ENCODE measurements at regions not wholly inside any gene's neighbourhood (a gene's known extent, or its start where the extent isn't known, plus 50 kb on each side); places are given as distances from the start of the nearest gene placed in this dataset.
A peak's percentile ranks its signal among the peaks of the same experiment; 100 is the strongest.

GRCh38 chr4:23741681-23742191 lies 148.1 kb downstream of the PPARGC1A start:
- DNase-seq (no peak), ATAC-seq (no peak)
- intact Hi-C loops (cut with micrococcal nuclease) = no loop called here

GRCh38 chr4:23737571-23737970 lies 152.3 kb downstream of the PPARGC1A start:
- ATAC-seq = no peak

GRCh38 chr4:23736466-23736865 lies 153.4 kb downstream of the PPARGC1A start:
- intact Hi-C loops (cut with micrococcal nuclease) = no loop called here
- ATAC-seq = no peak
- no peak for DNase-seq

More at GRCh38 chr4:23737571-23737970, 152.3 kb downstream of the PPARGC1A start:
- intact Hi-C loops (cut with micrococcal nuclease) = no loop called here
- no peak for DNase-seq

- ATAC-seq (no peak), DNase-seq (no peak)
- intact Hi-C loops (cut with micrococcal nuclease) = no loop called here
These were observed 155.8 kb downstream of the PPARGC1A start for GRCh38 chr4:23734000-23734399.

- intact Hi-C loops (cut with micrococcal nuclease) = no loop called here
- DNase-seq (no peak), ATAC-seq (no peak)
These were observed 156.4 kb downstream of the PPARGC1A start for GRCh38 chr4:23733476-23733875.

GRCh38 chr4:23730998-23731397 lies 158.8 kb downstream of the PPARGC1A start:
- intact Hi-C loops (cut with micrococcal nuclease) = no loop called here
- DNase-seq (no peak), ATAC-seq (no peak)

- DNase-seq (no peak), ATAC-seq (no peak)
- intact Hi-C loops (cut with micrococcal nuclease) = no loop called here
These were observed 160.9 kb downstream of the PPARGC1A start for GRCh38 chr4:23728971-23729370.

GRCh38 chr4:23728393-23728792 lies 161.5 kb downstream of the PPARGC1A start:
- peak; percentile 14 for ATAC-seq
- DNase-seq = no peak
- intact Hi-C loops (cut with micrococcal nuclease) = no loop called here

GRCh38 chr4:23720556-23720955 lies 169.3 kb downstream of the PPARGC1A start:
- no peak for DNase-seq
- no peak for ATAC-seq
- intact Hi-C loops (cut with micrococcal nuclease) = no loop called here

GRCh38 chr4:23718435-23718834 lies 171.4 kb downstream of the PPARGC1A start:
- intact Hi-C loops (cut with micrococcal nuclease) = no loop called here
- no peak for DNase-seq
- ATAC-seq = no peak

- intact Hi-C loops (cut with micrococcal nuclease) = no loop called here
- ATAC-seq = no peak
These were observed 172.2 kb downstream of the PPARGC1A start for GRCh38 chr4:23717528-23718248.

GRCh38 chr4:23710298-23710697 lies 179.5 kb downstream of the PPARGC1A start:
- ATAC-seq (no peak), DNase-seq (no peak)
- intact Hi-C loops (cut with micrococcal nuclease) = no loop called here

More at GRCh38 chr4:23717528-23718248, 172.2 kb downstream of the PPARGC1A start:
- DNase-seq = no peak

GRCh38 chr4:23707652-23708026 lies 182.2 kb downstream of the PPARGC1A start:
- DNase-seq (no peak), ATAC-seq (no peak)
- intact Hi-C loops (cut with micrococcal nuclease) = no loop called here

GRCh38 chr4:23706972-23707651 lies 182.7 kb downstream of the PPARGC1A start:
- intact Hi-C loops (cut with micrococcal nuclease) = no loop called here
- no peak for ATAC-seq
- DNase-seq = no peak

- intact Hi-C loops (cut with micrococcal nuclease) = no loop called here
- DNase-seq = no peak
- ATAC-seq = no peak
These were observed 189.7 kb downstream of the PPARGC1A start for GRCh38 chr4:23700197-23700596.

GRCh38 chr4:23697722-23698121 lies 192.1 kb downstream of the PPARGC1A start:
- ATAC-seq (peak; percentile 68), DNase-seq (no peak)
- intact Hi-C loops (cut with micrococcal nuclease) = no loop called here

GRCh38 chr4:23697001-23697528 lies 192.8 kb downstream of the PPARGC1A start:
- DNase-seq (no peak), ATAC-seq (no peak)
- intact Hi-C loops (cut with micrococcal nuclease) = no loop called here

GRCh38 chr4:23686169-23686897 lies 203.5 kb downstream of the PPARGC1A start:
- ATAC-seq = no peak
- DNase-seq = no peak
- intact Hi-C loops (cut with micrococcal nuclease) = no loop called here

- ATAC-seq = no peak
- DNase-seq = no peak
- intact Hi-C loops (cut with micrococcal nuclease) = no loop called here
These were observed 204.4 kb downstream of the PPARGC1A start for GRCh38 chr4:23685471-23685870.

Measured in left ventricle myocardium superior (tissue), 1 donor.